Neural progenitor cell (in vitro differentiated cells): ENCODE measurements at regions not wholly inside any gene's neighbourhood (a gene's known extent, or its start where the extent isn't known, plus 50 kb on each side); places are given as distances from the start of the nearest gene placed in this dataset.

ENCODE experiments used
- DNase-seq: peaks from one replicate; pipeline ENCODE4 v3.0.0-alpha.2; 2016; ENCODE audit warnings: low spot score
- H2AFZ ChIP-seq: fragments of 200-600 bp; sonication (generic); replicated peaks from 2 replicates; pipeline ENCODE4 v1.6.1; 2016; ENCODE audit warnings: antibody characterized with exemption
- H3F3A ChIP-seq: fragments of 200-600 bp; sonication (generic); 2 replicates; pipeline ENCODE4 v1.6.1; 2016; ENCODE audit warnings: antibody characterized with exemption, low read depth
- H3K27ac ChIP-seq: fragments of 200-600 bp; sonication (generic); 2 replicates; pipeline ENCODE4 v1.5.1; 2016; ENCODE audit warnings: mild to moderate bottlenecking
- H3K27me3 ChIP-seq: fragments of 200-600 bp; sonication (generic); 2 replicates; pipeline ENCODE4 v1.6.1; 2016; ENCODE audit warnings: mild to moderate bottlenecking, moderate library complexity
- H3K36me3 ChIP-seq: fragments of 200-600 bp; sonication (generic); 2 replicates; pipeline ENCODE4 v1.5.1; 2016
- H3K4me1 ChIP-seq: fragments of 200-600 bp; sonication (generic); 2 replicates; pipeline ENCODE4 v1.6.1; 2016; ENCODE audit warnings: mixed run types
- H3K4me2 ChIP-seq: fragments of 200-600 bp; sonication (generic); 2 replicates; pipeline ENCODE4 v1.6.1; 2016
- H3K4me3 ChIP-seq: fragments of 200-600 bp; sonication (generic); 2 replicates; pipeline ENCODE4 v1.5.1; 2016
- H3K79me2 ChIP-seq: fragments of 200-600 bp; sonication (generic); 2 replicates; pipeline ENCODE4 v1.6.1; 2016; ENCODE audit warnings: low read depth
- H3K9ac ChIP-seq: fragments of 200-600 bp; sonication (generic); 2 replicates; pipeline ENCODE4 v1.6.1; 2016
- H3K9me3 ChIP-seq: fragments of 200-600 bp; sonication (generic); 2 replicates; pipeline ENCODE4 v1.5.1; 2016; ENCODE audit warnings: low read depth
- H4K20me1 ChIP-seq: fragments of 200-600 bp; sonication (generic); 2 replicates; pipeline ENCODE4 v1.6.1; 2016; ENCODE audit warnings: low read depth
- H3K27ac Mint-ChIP-seq: 3 replicates; pipeline ENCODE4 v1.8.0; 2021; ENCODE audit warnings: mixed read lengths
- H3K27me3 Mint-ChIP-seq: 2 replicates; pipeline ENCODE4 v1.8.0; 2022; ENCODE audit warnings: low read depth, mild to moderate bottlenecking, inconsistent platforms, moderate library complexity, mixed read lengths; ENCODE audit not compliant: insufficient read depth
- H3K36me3 Mint-ChIP-seq: 3 replicates; pipeline ENCODE4 v1.8.0; 2021; ENCODE audit warnings: mixed read lengths
- H3K4me1 Mint-ChIP-seq: 3 replicates; pipeline ENCODE4 v1.8.0; 2021; ENCODE audit warnings: mixed read lengths
- H3K4me3 Mint-ChIP-seq: 3 replicates; pipeline ENCODE4 v1.8.0; 2021; ENCODE audit warnings: mild to moderate bottlenecking, moderate library complexity, mixed read lengths
- H3K9me3 Mint-ChIP-seq: 3 replicates; pipeline ENCODE4 v1.8.0; 2020; ENCODE audit warnings: mixed read lengths
- CTCF ChIP-seq: fragments of 200-600 bp; sonication (generic); IDR thresholded peaks from 2 replicates; pipeline ENCODE4 v1.5.1; 2017; ENCODE audit warnings: antibody characterized with exemption, mild to moderate bottlenecking
- EZH2 ChIP-seq: fragments of 200-600 bp; sonication (generic); IDR thresholded peaks from 2 replicates; pipeline ENCODE4 v1.6.1; 2017; ENCODE audit warnings: antibody characterized with exemption, mild to moderate bottlenecking, moderate library complexity
- EZH2phosphoT487 ChIP-seq: fragments of 200-600 bp; sonication (generic); IDR thresholded peaks from 2 replicates; pipeline ENCODE4 v1.6.1; 2017; ENCODE audit warnings: antibody characterized with exemption

GRCh38 chr12:91629440-91629839 lies 446.8 kb upstream of the DCN start:
- no peak overlapping the region for H3K4me3 Mint-ChIP-seq
- Histone ChIP-seq H3K79me2 (no peaks in the 10 kb centered on the region), H3K27me3 (no peaks in the 10 kb centered on the region), H3K4me3 (no peak overlapping the region), H3K27ac (no peak overlapping the region), H3K9ac (no peak overlapping the region), H3K9me3 (no peaks in the 10 kb centered on the region), H3K36me3 (no peaks in the 10 kb centered on the region), H3K4me2 (no peak overlapping the region), H3K4me1 (no peaks in the 10 kb centered on the region), H4K20me1 (no peaks in the 10 kb centered on the region), H3F3A (no peaks in the 10 kb centered on the region), H2AFZ (no peak overlapping the region)
- H3K4me1 Mint-ChIP-seq, result peaks cover 3% of the 10 kb centered on the region
- no peaks in the 10 kb centered on the region for H3K36me3 Mint-ChIP-seq
- H3K27ac Mint-ChIP-seq, result no peak overlapping the region
- H3K27me3 Mint-ChIP-seq, result no peaks in the 10 kb centered on the region
- no peak for TF ChIP-seq CTCF
- TF ChIP-seq EZH2, result no peak
- TF ChIP-seq EZH2phosphoT487, result no peak
- H3K9me3 Mint-ChIP-seq, result peaks cover 5% of the 10 kb centered on the region
- DNase-seq, result no peak

- H3K4me2 ChIP-seq, result no peak overlapping the region
- H3K27me3 ChIP-seq, result no peaks in the 10 kb centered on the region
- H4K20me1 ChIP-seq, result no peaks in the 10 kb centered on the region
- H2AFZ ChIP-seq, result no peak overlapping the region
- Mint-ChIP-seq H3K4me3 (no peak overlapping the region), H3K9me3 (peaks cover 11% of the 10 kb centered on the region), H3K4me1 (peaks cover 3% of the 10 kb centered on the region), H3K36me3 (no peaks in the 10 kb centered on the region), H3K27ac (no peak overlapping the region), H3K27me3 (no peaks in the 10 kb centered on the region)
- H3K4me3 ChIP-seq, result no peak overlapping the region
- H3K4me1 ChIP-seq, result no peaks in the 10 kb centered on the region
- H3F3A ChIP-seq, result no peaks in the 10 kb centered on the region
- no peak for DNase-seq
- H3K9me3 ChIP-seq, result no peaks in the 10 kb centered on the region
- no peak overlapping the region for H3K9ac ChIP-seq
- TF ChIP-seq CTCF (no peak), EZH2phosphoT487 (no peak), EZH2 (no peak)
- no peak overlapping the region for H3K27ac ChIP-seq
- no peaks in the 10 kb centered on the region for H3K79me2 ChIP-seq
- no peaks in the 10 kb centered on the region for H3K36me3 ChIP-seq
Observed at GRCh38 chr12:91628656-91629055, 446.0 kb upstream of the DCN start.

GRCh38 chr12:91627225-91627624 lies 444.6 kb upstream of the DCN start:
- TF ChIP-seq EZH2phosphoT487 (no peak), CTCF (no peak), EZH2 (no peak)
- no peaks in the 10 kb centered on the region for H3K79me2 ChIP-seq
- H3K4me1 Mint-ChIP-seq, result peaks cover 3% of the 10 kb centered on the region
- H3K4me3 Mint-ChIP-seq, result no peak overlapping the region
- no peak overlapping the region for H3K27ac ChIP-seq
- H3K36me3 Mint-ChIP-seq, result no peaks in the 10 kb centered on the region
- H3K36me3 ChIP-seq, result no peaks in the 10 kb centered on the region
- H3K27ac Mint-ChIP-seq, result no peak overlapping the region
- no peaks in the 10 kb centered on the region for H3K27me3 Mint-ChIP-seq
- no peaks in the 10 kb centered on the region for H3K4me1 ChIP-seq
- no peaks in the 10 kb centered on the region for H3K9me3 ChIP-seq
- no peak overlapping the region for H3K9ac ChIP-seq
- no peaks in the 10 kb centered on the region for H3F3A ChIP-seq
- H3K4me2 ChIP-seq, result no peak overlapping the region
- H3K4me3 ChIP-seq, result no peak overlapping the region
- DNase-seq, result no peak
- no peak overlapping the region for H2AFZ ChIP-seq
- no peaks in the 10 kb centered on the region for H3K27me3 ChIP-seq
- no peaks in the 10 kb centered on the region for H4K20me1 ChIP-seq
- peaks cover 11% of the 10 kb centered on the region for H3K9me3 Mint-ChIP-seq
